Glomerular visceral epithelial cell (primary cell): ENCODE measurements at regions not wholly inside any gene's neighbourhood (a gene's known extent, or its start where the extent isn't known, plus 50 kb on each side); places are given as distances from the start of the nearest gene placed in this dataset.
A peak's percentile ranks its signal among the peaks of the same experiment; 100 is the strongest.
"Not testable (repeated sequence)": the region's sequence is repeated elsewhere in the genome, so short reads cannot be mapped to it uniquely, and the experiment has no call there.

Experiments used
- DNase-seq: peaks from one replicate; pipeline ENCODE4 v3.0.0-alpha.2; 2016; ENCODE audit errors: extremely low spot score

DNA sequence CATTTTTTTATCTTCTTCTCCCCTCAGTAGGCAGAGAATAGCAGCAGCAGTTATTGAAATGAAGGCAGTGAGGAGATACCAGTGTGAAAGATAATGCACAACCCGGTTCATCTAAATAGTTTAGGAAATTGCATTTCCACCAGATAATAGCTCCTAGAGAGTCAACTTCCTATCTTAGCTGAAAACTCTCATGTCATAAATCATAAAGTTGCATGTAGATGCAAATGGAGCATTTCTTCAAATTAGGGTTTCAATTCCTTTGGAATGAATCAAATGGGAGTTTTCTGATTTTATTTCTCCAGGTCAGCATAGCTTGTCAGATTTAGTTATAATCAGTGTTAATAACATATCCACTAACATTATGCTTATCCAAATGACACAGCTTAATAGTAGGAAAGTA is 335.3 kb downstream of the CNTNAP4 start:
- DNase-seq = no peak

DNA sequence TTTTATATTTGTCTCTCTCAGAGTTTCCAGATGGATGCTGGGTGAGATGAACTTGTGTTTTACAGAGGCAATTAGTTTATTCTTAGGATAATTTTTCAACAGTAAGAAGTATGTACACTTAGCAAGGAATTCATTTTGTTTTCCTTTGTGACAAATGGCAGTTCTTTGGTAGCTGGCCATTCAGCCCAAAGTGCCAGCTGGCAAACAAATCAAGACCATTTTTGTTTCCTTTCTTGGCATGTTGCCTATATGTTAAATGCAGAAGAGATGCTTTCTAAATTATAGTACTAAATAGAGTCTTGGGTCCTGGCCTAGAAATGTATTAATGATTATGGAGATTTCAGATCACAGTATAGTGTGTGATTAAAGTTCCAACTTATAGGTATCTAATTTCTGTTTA is 337.1 kb downstream of the CNTNAP4 start:
- DNase-seq = no peak

DNA sequence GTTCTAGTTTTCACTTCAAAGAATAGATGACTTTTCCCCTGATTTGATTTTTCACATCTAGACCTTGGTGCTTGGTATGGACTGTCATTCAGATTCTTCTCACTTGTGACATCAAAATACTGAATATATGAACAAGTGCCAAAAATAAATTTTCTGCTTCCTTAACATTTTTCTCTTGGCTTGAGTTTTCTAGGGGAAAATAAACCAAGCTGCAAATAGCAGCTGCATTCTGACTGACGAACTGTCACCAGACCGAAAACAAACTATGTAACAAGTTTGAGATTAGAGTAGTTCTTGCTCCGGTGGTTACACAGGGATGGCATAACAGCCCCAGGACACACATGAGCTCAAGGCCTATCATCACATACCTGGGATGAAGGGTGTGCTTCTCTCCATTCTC is 345.7 kb downstream of the CNTNAP4 start:
- DNase-seq = no peak

DNA sequence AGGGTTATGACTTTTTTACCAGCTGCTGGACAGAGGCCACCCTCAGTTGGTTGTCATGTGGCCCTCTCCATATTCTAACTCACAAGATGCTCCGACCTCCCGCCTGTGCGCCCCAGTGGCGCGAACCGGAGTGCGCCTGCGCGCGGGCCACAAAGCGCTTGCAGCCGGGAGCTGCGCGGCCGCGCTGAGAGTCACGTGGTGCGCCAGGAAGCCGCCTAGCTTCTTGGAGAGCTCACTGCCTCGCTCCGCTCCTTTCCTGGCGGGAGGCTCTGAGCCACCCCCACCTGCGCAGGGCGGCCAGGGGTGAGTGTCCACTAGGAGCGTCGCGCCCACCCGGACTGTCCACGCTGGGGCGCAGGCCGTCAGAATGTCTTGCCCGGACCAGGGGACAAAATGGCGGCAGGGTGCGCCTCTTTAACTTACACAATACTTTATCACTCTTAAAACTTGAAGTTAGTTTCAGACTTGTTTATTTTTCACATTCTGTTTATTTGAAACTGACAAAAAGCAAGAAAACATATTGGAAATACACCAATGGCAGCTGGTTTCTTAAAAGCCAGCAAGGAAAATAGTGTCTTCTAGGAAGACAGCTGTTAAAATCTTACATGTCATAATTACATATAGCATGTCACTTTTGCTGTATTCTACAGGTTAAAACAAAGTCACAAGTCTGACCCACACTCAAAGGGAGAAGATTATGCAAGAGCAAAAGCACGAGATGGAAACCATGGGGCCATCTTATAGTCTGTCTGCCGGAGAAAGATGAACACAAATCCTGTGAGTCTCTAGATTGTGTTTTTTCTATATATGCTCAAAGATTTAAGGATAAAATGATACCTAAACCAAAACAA is 357.9 kb downstream of the CNTNAP4 start:
- no peak for DNase-seq

DNA sequence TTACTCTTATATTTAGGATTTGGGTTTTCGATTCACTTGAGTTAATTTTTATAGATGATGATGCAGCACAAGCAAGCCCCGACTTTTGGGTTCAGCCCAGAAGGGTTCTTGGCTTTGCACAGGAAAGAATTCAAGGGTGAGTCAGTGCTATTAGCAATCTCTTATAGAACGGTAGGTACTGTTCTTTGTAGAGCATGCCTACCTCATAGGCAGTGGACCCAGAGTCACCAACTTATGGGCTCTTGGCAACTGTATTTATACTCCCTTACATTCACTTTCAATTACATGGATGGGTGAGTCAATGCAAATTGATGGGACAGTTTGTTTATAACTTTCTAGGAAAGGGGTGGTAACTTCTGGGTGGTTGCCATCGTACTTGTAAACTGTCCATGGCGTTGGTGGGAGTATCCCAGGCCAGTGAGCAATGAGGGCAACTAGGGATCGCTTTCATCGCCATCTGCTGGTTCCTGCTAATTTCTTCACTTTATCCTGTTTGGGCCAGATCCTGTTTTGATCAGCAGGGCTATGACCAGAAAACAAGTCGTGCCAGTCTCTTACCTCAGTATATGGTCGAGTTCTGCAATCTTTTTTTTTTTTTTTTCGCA is 362.6 kb downstream of the CNTNAP4 start:
- no peak for DNase-seq

DNA sequence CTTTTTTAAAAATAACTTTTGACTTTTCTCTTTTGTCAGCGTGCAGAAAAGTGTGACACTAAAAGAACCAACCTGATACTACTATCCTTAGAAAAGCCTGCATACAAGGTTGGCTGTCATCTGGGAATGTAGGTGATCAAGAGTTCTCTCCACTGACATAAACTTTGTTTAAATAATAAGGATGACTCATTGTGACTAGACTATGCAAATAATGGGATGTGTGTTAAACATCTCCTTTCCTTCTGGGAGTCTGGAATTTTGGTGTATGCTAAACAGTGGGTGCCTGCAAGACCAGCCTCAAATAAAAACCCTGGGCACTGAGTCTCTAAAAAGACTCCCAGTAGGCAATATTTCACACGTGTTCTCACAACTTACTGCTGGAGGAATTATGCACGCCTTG is 373.4 kb downstream of the CNTNAP4 start:
- no peak for DNase-seq

DNA sequence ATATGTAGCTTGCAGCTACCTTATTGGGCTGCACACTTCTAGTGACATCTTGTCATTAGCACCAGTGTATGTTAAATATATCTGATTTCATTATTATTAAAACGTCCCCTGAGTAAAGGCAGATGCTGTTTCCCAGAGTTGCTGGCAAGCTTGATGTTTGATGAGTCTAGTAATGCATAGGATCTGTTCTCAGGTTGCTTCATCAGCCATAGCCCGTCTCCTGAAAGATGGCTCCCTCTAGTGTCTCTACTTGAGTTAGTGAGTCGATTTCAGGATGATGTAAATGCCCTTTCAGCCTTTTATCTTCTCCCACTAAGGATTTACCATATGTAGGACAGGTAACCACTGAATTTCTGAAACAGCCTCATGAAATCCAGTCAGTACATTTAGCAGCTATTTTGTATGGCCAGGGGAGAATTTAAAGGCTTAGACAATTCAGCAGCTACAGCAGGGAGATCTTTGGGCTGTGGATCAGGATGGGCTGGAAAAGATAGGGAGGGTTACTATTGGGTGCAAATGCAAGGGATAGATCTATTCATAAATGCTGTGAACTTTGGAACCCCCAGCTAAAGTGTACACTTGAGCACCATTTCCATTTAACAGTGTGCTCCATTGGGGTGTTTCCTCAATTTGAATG is 376.3 kb downstream of the CNTNAP4 start:
- peak; percentile 17 for DNase-seq

DNA sequence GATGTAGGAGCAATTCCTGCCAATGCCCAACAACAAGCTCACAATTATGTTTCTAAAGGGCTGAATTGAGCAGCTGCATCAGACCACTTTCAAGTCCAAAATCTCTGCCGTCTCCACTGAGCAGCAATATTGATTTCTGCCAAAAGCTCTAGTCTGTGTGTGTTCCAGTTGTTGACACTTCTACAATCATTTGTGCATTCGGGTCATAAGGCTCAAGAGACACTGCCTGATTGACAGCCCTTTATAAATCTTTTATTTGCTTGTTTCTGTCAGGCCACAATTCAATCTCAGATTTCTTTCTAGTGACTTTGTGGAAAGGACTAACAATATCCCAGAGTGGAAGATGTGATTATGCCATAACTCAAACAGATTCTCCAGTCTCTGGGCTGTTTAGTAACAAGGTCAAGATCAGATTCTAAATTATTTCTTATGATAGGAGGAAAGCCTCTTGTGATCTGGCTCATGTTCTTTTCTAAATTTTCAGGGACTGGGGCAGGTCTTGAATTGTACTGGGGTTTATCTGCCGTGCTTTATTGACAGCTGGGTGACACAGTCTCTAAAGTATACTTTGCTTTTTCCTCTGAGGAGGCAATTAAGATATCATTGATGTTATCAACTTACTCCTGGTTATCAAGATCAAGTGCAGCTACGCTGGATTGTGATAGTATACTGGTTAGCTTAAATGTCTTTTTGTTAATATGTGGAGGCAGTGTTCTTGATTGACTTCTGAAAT is 377.1 kb downstream of the CNTNAP4 start:
- DNase-seq = no peak

DNA sequence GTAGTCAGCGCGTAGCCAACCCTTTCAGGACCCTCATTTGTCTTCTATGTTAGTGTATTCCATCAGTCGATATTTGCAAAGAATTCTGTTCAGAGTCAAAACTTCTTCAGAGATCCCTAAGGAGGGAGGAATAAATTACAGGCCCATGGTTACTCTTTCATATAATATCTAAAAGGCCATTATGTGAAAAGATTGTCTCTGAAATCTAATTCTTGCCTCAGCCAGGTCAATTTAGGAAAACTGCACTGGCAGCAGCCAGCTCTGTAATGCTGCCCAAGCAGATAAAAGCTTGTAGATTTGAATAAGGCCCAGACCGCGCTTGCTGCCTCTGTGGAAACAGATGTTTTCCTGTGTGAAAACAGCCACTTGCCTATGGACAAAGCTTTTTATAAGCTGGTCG is 379.8 kb downstream of the CNTNAP4 start:
- DNase-seq = no peak

DNA sequence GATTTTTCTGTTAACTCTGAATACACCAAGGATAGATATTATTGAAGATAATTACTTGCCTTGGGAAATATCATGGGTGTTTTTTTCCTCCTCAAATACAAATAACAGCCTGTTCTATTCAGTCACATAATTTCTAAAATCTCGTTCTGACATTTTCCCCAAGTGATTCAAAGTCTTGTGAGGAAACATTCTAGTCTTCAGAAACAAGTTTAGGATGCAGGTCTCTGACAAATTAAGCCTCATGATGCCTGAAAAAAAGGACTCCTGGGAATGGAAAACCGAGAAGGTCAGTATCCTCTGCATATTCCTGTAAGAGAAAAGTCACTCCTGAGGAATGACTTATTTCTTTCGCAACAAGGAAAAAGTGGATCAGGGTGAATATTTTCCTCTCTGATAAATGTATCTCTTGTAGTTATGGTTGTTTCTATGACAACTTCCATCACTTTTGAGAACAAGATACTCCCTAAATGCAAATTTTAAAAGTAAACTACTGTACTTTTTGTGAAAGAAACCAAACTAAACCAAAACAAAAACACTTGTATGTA is 384.6 kb downstream of the CNTNAP4 start:
- no peak for DNase-seq

DNA sequence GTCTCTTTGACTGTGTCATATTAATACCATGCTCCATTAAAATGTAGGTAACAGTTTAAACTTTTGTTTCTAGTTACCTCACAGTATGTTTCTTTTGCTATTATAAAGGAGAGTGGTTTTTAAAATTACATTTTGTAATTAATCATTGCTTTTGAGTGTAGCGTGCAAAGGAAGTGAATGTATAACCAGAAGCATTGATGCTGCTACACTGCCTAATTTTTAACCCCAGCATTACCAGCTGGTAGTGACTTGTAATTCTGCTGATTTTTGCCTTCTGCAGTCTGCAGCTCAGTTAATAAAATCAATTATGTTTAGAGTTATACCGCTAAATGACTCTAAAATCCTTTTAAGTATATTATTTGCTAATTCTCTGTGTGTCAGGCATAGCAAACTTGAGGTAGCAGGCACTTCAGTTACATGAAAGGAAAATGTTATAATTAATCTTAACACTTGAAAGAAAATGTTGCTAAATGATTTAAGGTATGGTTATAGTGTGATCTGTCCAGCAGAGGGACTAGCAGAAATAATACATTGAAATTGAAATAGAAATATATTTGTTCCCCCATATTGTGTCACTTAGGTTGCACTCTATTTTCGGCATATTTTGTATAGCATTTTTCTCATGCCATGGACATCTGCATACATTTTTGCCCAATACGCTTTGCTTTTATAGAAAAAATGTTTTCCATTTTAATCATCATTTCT is 388.5 kb downstream of the CNTNAP4 start:
- DNase-seq = no peak

DNA sequence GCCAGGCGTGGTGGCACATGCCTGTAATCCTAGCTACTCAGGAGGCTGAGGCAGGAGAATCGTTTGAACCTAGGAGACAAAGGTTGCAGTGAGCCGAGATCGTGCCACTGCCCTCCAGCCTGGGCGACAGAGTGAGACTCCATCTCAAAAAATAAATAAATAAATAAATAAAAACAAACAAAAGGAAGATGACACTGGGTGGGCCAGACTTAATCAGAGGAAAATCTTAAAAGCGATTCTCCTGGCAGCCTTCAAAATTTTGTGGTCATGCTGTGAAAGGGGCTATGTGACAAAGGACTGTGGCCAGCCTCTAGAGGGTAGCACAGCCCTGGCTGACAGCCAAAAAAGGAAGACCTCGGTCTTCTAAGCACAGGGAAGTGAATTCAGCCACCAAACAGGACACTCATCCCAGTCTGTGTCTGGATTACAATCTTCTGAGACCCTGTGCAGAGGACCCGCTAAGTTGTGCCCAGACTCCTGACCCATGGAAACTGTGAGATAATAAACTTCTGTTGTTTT is 391.1 kb downstream of the CNTNAP4 start:
- DNase-seq = no peak

DNA sequence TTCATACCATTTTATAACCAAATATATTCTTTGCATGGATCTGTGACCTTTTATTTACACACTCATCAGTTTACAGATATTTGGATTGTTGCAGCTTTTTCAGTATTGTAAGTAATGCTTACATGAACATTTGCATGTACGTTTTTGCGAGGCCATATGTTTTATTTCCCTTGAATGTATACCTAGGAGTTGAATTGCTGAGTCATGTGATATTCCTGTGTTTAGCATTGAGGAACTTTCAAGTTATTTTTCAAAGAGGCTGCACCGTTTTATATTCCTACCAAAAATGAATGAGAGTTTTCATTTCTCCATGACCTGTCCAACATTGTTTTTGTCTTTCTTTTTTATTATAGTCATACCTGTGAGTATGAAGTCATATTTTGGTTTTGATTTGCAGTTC is 392.1 kb downstream of the CNTNAP4 start:
- DNase-seq = no peak

DNA sequence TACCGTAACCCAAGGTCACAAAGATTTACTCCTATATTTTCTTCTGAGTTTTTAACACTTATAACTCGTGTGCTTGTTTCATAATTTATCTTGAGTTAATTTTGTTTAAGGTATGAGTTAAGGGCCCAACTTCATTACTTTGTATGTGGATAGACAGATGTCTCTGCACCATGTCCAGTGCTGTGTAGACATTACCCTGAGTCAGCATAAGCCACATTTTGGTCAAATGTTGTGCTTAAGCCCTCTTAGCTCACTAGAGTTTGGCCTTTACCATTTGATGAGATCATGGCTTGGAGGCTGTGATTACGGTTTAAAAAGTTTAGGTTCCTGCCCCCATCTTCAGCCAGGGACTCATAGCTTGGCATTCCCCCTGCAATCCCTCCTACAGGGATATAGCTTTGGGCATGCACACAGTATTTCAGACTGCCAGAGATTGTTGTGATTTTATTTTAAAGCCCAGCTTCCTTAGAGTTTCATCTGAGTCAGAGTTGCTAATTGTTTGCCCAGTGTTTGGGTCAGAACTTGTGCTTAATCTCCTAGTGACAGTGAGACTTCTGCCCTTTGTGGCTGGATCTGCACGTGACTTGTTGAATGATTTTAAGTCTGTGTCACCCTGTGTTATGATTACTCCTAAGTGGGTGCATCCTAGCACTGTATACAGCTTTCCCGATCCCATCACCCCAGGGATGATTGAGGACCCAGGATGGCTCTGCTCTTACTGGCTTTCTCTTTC is 393.1 kb downstream of the CNTNAP4 start:
- DNase-seq = no peak

DNA sequence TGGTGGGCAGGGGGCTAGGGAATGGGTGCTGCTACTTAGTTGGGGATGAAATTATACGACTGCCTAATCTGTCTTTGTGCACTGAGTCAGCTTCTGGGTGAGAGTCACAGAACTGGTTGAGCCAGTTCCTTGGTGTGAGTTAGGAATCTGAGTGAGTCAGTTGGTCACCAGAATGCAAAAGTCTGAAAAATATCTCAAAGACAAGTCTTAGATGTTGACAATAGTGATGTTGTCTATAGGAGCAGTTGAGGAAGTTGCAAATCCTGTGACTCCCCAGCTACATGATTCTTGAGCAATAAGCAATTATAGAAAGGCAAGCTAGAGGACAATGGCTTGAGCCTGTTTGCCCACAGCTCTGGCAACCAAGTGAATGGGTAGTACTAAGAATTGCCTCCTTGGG is 399.2 kb downstream of the CNTNAP4 start:
- no peak for DNase-seq

DNA sequence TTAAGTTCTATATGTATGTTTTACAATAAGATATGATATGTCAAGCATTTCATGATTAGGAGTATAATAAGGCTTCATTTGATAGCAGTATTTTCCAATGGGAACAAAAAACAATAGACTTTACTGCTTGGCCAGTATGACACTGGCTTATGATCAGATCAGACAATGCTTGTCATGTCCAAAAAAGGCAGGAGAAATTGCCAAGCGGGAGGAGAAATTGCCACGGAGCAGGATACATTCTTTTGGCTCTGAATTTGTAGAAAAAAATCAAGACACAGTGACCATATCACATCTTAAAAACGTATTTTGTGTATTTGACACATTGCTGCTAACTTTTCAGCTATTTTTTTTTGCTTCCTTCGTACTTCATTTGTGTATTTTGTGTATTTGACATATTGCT is 404.1 kb downstream of the CNTNAP4 start:
- DNase-seq = no peak

DNA sequence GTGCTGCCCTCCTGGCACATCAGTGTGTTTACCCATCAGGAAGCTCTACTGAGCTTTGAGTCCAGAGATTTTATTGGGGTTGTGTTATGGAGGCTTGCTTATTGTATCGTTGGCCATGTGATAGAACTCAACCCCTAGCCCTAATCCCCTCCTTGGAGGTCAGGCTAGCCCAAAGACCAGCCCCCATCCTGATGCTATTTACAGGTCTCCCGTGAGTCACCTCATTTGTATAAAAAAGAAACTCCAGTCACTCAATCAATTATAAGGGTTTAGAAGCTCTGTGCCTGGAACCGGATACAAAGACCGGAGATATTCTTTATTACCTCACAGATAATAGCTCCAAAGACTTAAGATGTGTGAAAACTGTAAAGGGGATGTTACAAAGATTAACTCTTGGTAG is 405.9 kb downstream of the CNTNAP4 start:
- DNase-seq = no peak

DNA sequence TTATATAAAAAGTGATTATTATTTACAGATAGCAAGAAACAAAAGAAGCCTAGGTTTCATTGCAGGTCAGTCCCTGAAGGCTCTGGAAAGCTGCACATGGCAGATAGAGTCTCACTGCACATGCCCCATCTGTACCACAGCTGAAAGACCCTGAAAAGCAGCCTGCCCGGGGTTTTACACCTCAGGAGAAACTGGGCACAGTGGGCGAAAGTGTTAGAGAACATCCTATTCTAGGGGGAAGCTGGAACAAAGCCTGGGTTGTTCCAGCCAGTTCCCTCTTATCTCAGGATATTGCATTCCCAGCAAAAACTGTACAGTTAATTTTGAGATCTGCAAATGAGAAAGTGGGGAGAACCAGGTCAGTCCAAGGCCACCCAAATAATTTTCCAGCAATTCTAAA is 419.7 kb downstream of the CNTNAP4 start:
- DNase-seq = no peak

DNA sequence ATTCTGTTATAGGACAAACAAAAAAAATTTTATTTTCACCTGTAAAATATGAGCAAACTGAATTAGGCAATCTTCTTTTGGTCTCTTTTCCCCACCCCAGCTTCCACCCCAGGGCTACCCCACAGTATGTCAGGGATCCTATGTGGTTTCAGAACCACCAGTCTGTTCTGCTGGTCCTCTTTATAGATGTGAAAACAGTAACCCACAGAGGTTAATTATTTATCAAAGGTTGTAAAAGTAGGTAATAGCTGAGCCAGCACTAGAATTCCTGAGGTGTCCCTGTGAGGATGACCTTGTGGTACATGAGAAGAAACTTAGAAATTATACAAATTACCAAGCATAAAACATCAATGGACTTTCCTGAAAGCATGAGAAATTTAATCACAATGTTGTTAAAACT is 428.7 kb downstream of the CNTNAP4 start:
- DNase-seq = no peak

DNA sequence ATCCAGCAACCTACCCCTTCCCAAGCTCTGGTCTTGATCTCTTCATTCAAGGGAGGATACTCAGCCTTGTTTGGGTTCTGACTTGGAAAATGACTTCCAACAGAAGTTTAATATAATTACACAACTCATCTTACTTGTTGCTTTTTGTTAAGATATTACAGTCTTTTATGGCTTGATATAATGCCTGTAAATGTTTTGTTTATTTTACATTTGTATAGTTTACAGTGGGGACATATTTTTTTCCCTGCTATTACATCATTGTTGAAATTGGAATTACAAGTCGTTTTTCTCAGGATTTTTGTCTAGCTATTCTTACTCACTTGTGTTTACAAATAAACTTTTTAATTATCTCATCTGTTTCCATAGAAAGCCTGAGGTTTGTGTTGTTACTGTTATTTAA is 436.0 kb downstream of the CNTNAP4 start:
- no peak for DNase-seq

DNA sequence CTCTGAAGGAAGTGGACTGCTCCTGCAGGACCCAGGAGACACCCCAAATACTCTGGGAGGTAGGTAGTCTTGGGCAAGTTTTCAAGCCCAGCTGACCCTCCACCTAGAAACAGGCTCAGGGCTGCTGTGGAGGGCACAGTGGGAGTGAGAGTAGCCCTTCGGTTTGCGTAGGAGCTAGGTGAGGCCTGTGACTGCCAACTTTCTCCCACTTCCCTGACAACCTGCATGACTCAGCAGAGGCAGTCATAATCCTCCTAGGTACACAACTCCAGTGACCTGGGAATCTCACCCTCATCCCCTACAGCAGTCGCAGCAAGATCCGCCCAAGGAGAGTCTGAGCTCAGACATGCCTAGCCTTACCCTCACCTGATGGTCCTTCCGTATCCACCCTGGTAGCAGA is 439.1 kb downstream of the CNTNAP4 start:
- DNase-seq = not testable (repeated sequence)
